Hepatic stellate cell (primary cell): ENCODE measurements at regions not wholly inside any gene's neighbourhood (a gene's known extent, or its start where the extent isn't known, plus 50 kb on each side); places are given as distances from the start of the nearest gene placed in this dataset.

Experiments
- DNase-seq: peaks from one replicate; pipeline ENCODE4 v3.0.0; 2011; ENCODE audit warnings: low spot score

- no peak for DNase-seq
These were observed 255.5 kb downstream of the MAN2A1 start for GRCh38 chr5:109945097-109945678.

DNA sequence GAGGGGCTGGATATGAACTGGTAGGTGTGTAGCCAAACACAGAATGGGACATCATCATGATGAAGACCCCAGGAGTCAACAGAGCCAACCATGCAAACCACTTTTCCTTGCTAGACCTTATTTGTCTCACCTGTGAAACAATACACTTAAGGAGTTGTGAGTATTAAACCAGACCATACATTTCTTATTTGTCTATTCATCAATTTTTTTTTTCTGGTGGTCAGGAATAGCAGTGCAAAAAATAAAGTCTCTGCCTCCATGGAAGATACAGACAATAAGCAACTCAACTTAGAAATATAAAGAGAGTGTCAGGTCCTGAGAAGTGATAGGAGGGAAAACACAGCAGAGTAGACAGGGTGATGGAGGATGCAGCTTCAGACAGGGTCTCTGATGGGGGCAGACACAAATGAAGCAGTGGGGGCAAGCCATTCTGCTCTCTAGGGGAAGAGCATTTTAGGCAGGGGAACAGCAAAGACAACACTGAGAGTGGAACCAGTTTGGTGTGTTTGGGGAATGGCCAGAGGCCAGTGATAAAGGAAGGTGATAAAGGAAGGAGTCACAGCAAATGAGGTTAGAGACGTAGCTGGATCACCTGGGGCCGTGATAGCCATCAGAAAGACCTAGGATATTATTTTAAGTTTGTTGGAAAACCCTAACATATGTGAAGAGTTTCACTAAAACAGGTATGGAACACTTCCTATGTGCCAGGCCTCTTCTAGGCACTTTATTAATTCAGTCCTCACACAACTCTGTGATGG is 256.2 kb downstream of the MAN2A1 start:
- no peak for DNase-seq

DNA sequence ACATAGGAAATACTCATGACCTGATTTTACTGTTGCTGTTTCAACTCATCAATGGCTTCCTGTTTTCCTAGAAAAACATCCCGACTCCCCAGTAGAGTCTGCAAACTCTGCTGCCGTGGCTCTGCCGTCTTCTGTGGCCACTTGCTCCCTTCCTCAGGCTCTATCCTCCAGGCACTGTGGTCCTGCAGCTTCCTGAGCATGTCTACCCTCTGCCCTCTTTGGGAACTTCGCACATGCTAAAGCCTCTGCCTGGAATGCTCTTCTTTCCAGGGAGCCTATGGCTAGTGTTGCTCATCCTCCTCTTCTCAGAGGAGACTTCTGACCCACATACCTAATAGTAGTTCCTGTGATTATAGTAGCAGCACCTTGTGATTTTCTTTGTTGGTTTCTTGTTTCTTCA is 256.9 kb downstream of the MAN2A1 start:
- DNase-seq: no peak

DNA sequence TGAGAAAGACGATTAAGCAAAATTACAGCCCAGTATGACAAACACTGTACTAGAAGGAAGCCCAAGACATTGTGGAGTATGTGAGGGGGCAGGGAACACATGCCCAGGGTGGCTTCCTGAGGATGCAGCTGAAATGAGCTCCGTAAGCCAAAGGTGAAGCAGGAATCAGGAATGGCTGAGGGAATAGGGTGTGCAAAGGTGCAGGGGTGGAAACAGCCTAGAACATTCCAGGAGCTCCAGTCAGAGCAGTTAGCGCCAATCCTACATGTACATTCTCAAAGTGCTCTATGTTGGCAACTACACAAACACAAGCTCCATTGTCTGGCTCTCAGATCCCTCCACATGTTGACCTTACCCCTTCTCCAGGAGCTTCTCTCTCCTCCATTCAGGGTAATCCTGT is 257.9 kb downstream of the MAN2A1 start:
- no peak for DNase-seq

GRCh38 chr5:109950634-109951033 is 260.9 kb downstream of the MAN2A1 start:
- DNase-seq: no peak

DNA sequence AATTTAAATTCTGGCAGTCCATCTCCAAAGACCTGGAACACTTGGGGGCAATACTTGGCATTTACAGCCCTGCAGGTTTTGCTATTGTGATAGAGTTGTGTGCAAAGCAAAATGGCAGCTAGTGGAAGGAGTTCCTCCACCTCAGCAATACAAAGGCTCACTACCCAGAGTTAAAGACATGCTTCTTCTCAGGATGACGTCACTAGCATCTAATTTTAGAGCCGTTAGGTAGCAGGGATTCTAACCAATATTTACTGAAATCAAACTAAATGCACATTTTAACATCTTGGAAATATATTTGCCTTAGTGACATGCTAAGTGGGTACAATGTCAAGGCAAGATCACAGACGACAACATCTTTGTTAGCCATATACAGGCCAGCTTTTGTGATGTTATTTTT is 261.6 kb downstream of the MAN2A1 start:
- DNase-seq: no peak

- no peak for DNase-seq
These were observed 262.0 kb downstream of the MAN2A1 start for GRCh38 chr5:109951758-109952157.

DNA sequence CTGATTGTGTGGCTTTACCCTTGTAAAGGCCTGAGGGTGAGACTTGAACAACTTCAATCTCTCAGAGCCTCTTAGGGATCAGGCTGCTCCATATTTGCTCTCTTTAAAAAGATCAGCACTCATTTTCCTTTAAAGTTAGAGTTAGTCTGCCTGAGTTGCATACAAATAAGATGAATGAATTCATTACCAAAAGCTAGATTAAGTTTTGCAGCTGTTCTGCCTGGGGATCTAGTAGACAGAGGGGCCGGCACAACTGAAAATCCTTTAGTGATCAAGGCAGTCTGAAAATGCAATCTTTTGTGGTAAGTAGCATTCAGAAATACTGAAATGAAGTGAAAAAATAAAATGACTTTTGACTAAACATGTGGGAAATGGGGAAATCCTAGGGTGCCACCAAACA is 264.0 kb downstream of the MAN2A1 start:
- no peak for DNase-seq

- DNase-seq: no peak
These were observed 267.2 kb downstream of the MAN2A1 start for GRCh38 chr5:109956884-109957283.

GRCh38 chr5:109958082-109958481 is 268.4 kb downstream of the MAN2A1 start:
- DNase-seq: no peak

GRCh38 chr5:109959652-109960051 is 269.9 kb downstream of the MAN2A1 start:
- DNase-seq: no peak

GRCh38 chr5:109961751-109962150 is 272.0 kb downstream of the MAN2A1 start:
- no peak for DNase-seq

DNA sequence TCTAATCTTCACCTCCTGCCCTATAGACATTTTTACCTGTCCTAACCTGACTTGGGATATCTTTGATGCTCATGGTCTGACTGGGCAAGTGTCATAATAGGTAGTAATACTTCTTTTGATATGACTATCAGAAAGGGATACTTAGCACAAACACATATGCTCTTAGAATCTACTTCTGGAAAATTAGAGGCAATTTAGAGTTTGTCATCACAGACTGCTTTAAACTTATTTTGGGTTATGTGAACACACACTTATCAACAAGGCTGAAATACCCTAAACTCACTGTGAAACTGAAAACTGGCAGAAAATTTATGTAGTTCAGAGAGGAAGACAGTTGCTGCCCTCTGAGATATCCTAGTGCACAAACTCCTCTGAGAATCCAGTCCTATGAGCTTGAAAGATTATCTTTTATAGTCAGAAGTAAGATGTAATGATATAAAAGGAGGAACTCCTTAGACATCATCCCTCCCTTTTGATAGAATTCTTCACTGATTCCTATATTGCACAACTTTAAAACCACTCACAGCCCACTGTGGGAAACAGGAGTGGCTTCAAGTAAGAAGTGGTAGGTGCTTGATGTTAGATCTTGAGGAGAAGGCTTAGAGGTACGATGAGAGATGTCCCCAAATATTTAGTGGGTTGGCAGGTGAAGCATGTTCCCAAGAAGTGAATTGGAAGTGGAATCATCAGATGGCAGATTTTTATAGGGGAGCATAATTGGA is 273.3 kb downstream of the MAN2A1 start:
- no peak for DNase-seq

- no peak for DNase-seq
These were observed 274.4 kb downstream of the MAN2A1 start for GRCh38 chr5:109964136-109964535.

DNA sequence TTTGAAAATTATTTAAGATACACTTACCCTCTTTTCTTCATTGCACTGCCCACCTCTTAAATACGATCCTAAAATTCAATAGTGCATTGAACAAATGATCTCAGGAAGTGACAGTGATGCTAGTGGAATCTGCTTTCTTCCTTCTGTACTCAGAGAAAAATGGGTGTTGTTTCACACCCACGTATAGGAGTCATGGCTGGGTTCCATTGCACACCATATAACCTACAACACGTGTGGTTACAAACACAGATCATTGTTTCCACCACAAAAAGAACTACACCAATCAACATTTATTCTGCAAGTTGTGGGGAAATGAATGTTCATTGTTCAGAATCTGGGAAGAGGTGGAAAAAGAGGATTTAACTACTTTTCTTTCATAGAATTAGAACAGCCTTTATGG is 275.9 kb downstream of the MAN2A1 start:
- DNase-seq: no peak

- no peak for DNase-seq
These were observed 282.2 kb downstream of the MAN2A1 start for GRCh38 chr5:109971968-109972367.

DNA sequence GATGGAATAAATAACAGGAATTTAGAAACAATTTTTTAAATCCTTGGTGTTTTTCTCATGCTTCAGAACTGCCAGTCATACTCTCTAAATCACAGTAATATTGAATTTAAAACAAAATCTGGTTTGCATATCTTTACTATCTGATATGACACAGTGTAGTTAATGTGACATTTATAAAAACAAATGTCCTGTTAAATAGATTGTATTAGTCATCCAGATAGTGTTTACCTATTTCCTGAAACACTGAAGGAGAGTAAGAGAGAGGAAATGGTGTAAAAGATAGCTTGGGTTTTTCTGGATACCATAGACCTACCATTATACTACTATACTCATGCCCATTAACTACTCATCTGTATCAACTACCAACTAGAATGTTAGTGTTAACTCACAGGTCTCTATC is 292.3 kb downstream of the MAN2A1 start:
- no peak for DNase-seq

DNA sequence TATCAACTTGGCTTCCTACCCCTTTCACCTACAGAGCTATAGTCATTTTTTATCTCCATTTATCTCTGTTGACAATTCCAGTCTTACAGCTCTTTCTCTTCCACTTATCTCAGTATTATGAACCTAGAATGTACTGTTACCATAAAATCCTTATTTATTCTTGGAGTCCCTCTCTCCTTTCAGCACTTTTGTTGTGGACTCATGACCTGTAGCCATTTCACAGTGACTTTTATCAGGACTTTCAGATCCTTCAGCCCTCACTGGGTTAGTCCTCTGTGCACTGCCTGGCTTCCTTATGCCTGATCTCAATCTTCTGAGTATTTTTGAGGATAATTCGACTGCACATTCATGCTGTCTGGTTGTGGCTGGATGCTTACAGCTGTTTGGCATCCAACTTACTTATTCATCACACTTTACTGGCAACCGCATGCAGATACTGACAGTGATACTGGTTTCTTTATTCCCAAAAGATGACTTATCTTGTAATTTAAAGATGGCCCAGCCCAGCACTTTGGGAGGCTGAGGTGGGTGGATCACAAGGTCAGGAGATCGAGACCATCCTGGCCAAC is 293.3 kb downstream of the MAN2A1 start:
- no peak for DNase-seq

DNA sequence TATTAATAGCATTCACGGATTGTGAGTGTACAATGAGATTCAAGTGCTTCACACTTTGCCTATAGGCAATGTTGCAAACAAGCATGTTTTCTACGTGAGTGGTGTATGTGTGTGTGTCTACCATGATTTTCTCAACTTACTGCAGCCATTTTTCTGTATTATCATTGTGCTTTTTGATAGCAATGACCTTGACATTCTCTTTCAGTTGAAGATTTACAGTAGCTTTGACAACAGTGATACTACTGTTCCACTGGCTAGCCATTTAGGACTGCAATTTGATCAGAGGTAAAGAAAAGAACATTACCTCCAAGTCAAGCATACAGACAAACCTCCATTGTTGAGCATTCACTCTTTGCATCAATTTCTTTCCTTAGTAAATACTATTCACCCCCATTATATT is 297.0 kb downstream of the MAN2A1 start:
- DNase-seq: no peak

- no peak for DNase-seq
These were observed 297.6 kb downstream of the MAN2A1 start for GRCh38 chr5:109987355-109987754.

GRCh38 chr5:109987970-109988369 is 298.2 kb downstream of the MAN2A1 start:
- DNase-seq: no peak

GRCh38 chr5:109989161-109989560 is 299.4 kb downstream of the MAN2A1 start:
- DNase-seq: no peak
